Choroid plexus epithelial cell (primary cell): ENCODE measurements at regions not wholly inside any gene's neighbourhood (a gene's known extent, or its start where the extent isn't known, plus 50 kb on each side); places are given as distances from the start of the nearest gene placed in this dataset.

Experiments used
- DNase-seq: peaks from one replicate; pipeline ENCODE4 v3.0.0-alpha.2; 2010; ENCODE audit warnings: low read depth
- H3K4me3 ChIP-seq: 2 replicates; pipeline ENCODE4 v1.5.1; 2011; ENCODE audit warnings: low read depth, mild to moderate bottlenecking, control low read depth, low read length, moderate library complexity
- TF ChIP-seq, protein P1 (sequence below): conservative IDR thresholded peaks from 2 replicates; pipeline ENCODE4 v1.5.1; 2011; ENCODE audit warnings: low read depth, mild to moderate bottlenecking, control low read depth, inconsistent platforms, low read length, moderate library complexity

DNA sequence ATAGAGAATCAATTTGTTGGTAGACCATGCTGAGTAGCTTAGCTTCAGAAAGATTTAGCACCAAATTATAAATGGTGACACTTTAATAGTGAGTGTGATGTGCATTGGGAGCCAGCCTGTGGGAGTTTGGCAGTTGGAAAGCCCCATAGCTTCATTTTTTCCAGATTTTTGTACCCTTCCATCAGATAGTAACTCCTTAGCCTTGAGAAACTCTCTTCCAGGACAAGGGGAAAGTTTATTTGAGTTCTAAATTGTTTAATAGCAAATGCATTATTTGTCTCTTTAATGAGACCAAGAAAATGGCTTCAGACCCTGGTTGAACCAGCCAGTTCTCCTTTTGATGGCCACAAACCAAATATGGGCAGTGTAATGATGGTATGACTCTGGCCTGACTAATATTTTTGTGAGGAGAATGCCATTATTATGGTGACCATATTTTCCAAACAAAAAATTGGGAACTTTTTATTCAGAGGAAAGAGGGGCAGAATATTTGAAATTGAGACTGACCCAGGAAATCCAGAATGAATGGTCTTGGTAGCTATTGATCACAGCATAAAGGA, 49.8 kb downstream of the PLCE1 start:
- TF ChIP-seq, protein P1, sequence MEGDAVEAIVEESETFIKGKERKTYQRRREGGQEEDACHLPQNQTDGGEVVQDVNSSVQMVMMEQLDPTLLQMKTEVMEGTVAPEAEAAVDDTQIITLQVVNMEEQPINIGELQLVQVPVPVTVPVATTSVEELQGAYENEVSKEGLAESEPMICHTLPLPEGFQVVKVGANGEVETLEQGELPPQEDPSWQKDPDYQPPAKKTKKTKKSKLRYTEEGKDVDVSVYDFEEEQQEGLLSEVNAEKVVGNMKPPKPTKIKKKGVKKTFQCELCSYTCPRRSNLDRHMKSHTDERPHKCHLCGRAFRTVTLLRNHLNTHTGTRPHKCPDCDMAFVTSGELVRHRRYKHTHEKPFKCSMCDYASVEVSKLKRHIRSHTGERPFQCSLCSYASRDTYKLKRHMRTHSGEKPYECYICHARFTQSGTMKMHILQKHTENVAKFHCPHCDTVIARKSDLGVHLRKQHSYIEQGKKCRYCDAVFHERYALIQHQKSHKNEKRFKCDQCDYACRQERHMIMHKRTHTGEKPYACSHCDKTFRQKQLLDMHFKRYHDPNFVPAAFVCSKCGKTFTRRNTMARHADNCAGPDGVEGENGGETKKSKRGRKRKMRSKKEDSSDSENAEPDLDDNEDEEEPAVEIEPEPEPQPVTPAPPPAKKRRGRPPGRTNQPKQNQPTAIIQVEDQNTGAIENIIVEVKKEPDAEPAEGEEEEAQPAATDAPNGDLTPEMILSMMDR, result no peak
- no peak for DNase-seq
- H3K4me3 ChIP-seq, result no peak overlapping the region

DNA sequence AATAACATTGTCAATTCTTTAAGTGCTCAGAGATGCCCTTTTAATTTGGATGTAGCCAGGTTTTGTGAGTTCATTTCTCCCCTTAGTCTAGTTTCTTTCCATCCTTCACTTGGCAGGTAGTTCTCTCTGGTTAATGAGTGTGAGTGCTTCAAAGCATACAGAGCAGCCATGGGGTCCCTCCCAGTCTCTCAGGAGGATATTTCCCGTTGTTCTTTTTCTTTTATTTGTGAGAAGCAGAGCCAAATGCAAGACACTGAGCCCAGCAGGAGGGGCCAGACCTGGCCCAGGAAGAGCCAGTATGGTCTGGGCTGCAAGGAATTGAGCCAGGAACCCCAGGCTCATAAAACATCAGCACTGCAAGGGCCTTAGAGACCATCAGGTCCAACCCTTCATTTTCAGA, 52.4 kb downstream of the PLCE1 start:
- TF ChIP-seq, protein P1, result no peak
- H3K4me3 ChIP-seq, result no peak overlapping the region
- DNase-seq, result no peak

DNA sequence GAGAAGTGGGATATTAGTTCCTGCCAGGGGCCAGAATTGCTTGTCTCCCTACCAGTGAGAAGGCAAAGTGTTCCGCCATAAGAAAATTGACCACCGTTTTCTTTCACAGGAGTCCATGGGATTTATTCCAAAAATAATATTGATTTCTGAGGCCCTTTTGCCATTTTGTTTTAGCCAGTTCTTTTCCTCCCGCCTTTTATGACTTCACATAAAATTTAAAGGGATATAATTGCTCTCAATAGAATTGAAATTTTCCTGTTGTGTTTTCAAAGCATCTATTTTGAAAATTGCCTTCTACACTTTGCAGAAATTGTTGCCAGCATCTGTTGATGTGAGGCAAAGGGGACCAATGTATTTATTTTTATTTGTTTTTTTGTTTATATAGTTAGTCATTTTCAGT, 53.6 kb downstream of the PLCE1 start:
- DNase-seq, result no peak
- TF ChIP-seq, protein P1, result no peak
- no peak overlapping the region for H3K4me3 ChIP-seq

DNA sequence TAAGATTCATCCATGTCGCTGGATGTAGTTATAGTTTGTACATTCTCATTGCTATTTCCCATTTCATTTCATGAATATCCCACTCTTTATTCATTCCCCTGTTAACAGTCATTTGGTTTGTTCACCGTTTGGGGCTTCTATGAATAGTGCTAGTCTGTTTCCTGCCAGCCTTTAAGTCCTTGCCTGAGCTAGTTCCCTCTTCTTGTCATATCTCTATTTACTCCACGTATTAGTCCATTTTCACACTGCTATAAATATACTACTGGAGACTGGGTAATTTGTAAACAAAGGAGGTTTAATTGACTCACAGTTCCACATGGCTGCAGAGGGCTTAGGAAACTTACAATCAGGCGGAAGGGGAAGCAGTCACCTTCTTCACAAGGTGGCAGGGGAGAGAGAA, 56.2 kb downstream of the PLCE1 start:
- TF ChIP-seq, protein P1, result no peak

DNA sequence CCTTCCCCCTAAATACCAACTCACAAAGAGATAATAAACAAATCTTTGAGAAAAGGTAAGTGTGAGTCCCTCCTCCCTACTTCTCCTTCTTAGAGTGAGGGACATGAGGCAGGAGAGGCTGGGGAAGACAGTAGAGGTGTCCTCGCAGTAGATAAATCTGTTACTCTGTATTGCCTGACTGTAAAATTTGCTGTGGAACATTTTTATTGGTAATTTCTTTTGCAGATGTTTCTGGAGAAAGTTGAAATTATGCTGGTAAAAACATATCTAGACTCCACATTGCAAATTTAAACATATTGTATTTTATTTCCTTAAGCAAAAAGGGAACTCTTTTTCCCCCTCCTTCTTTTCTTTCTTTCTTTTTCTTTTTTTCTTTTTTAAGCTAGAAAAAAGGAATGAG, 58.5 kb downstream of the PLCE1 start:
- TF ChIP-seq, protein P1, result no peak
- no peak overlapping the region for H3K4me3 ChIP-seq
- DNase-seq, result no peak

More for the DNA sequence above, 56.2 kb downstream of the PLCE1 start:
- H3K4me3 ChIP-seq, result no peak overlapping the region
- DNase-seq, result no peak

DNA sequence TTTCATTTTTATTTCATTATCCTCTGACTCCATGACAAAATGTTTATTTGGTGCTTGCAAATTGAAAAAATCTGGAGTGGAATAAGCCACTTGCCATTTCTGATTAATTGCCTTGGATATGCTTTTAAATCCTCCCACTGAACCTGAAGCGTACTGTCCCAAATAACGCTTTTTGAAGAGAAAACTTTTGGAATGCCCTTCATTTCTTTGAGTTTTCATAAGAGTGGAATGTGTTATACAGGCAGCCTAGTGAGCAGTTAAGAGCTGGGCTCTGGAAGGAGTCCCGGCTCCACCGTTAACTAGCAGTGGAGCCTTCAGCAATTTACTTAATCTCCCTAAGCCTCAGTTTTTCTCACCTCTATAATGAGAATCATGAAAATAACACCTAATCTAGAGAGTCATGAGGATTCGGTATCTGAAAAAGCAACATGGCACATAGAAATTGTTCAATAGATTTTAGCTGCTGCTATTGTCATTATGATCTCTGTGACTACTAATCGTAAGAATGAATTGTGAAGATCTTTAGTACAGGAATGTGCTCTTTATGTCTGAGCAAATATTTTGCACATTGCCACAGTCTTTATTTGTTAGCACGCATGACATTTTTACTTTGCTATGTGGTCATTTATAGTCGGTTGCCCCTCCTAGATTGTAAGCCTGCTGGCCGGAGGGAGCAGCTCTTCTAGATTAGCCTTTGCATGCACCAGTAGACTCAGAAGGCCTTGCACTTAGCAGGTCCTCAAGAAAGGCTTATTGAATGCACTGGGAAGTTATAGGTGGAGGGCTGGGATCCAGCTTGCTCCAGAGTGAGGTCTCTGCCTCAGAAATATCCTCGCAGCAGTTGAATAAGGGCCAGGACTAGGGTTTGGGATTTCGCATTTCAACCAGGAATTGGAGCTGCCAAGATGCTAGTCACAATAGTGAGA, 59.4 kb downstream of the PLCE1 start:
- DNase-seq, result no peak
- TF ChIP-seq, protein P1, result no peak
- no peak overlapping the region for H3K4me3 ChIP-seq
